Sigmoid colon (tissue), 6 donors: ENCODE measurements at regions not wholly inside any gene's neighbourhood (a gene's known extent, or its start where the extent isn't known, plus 50 kb on each side); places are given as distances from the start of the nearest gene placed in this dataset.
"Not testable (repeated sequence)": the region's sequence is repeated elsewhere in the genome, so short reads cannot be mapped to it uniquely, and the experiment has no call there.

ENCODE experiments used
- DNase-seq: peaks from one replicate; pipeline ENCODE4 v3.0.0-alpha.2; 2019
- H3K27ac ChIP-seq, 4 donors: fragments of 200-600 bp; sonication (generic); one replicate each; pipeline ENCODE4 v1.5.1; 2016 to 2019; ENCODE audit warnings: mild to moderate bottlenecking in 1 of 4
- H3K27me3 ChIP-seq, 3 donors: fragments of 200-600 bp; sonication (generic); one replicate each; pipeline ENCODE4 v1.5.1; 2019; ENCODE audit warnings: mild to moderate bottlenecking in 1 of 3
- H3K36me3 ChIP-seq, 4 donors: fragments of 200-600 bp; sonication (generic); one replicate each; pipeline ENCODE4 v1.5.1; 2016 to 2019
- H3K4me1 ChIP-seq, 4 donors: fragments of 200-600 bp; sonication (generic); one replicate each; pipeline ENCODE4 v1.5.1; 2017 to 2019
- H3K4me3 ChIP-seq, 4 donors: fragments of 200-600 bp; sonication (generic); one replicate each; pipeline ENCODE4 v1.5.1; 2017 to 2019; ENCODE audit warnings: mild to moderate bottlenecking in 2 of 4, moderate library complexity in 1 of 4
- H3K9me3 ChIP-seq, 4 donors: fragments of 200-600 bp in 3 of 4; sonication (generic) in 3 of 4; one replicate each; pipeline versions ENCODE4 v1.5.1 to v1.6.1; 2013 to 2019
- EP300 ChIP-seq, 4 donors: sonication (generic); formaldehyde crosslinking; IDR thresholded peaks; one replicate each; pipeline ENCODE4 v1.6.1; 2017; ENCODE audit warnings: antibody characterized with exemption in 4 of 4
- POLR2A ChIP-seq, 2 donors: fragments of 450-650 bp; IDR thresholded peaks; one replicate each; pipeline ENCODE4 v1.6.1; 2016; ENCODE audit warnings: antibody characterized with exemption in 2 of 2, mild to moderate bottlenecking in 2 of 2, moderate library complexity in 2 of 2
- POLR2AphosphoS5 ChIP-seq, 4 donors: sonication (generic); formaldehyde crosslinking; IDR thresholded peaks; one replicate each; pipeline ENCODE4 v1.6.1; 2017; ENCODE audit warnings: antibody characterized with exemption in 4 of 4
- WGBS, 2 donors: extraction: QIAGEN DNeasy Blood & Tissue Kit; methylation state at CpG; one replicate each; pipeline ENCODE4 v1.1.7; 2013; 5-methylcytosine and 5-hydroxymethylcytosine counted together
- intact Hi-C: fragments of 100-400 bp; cut with DNase I; formaldehyde crosslinking; loops from one replicate; pipeline ENCODE4 v1.15.1; 2023
- TF ChIP-seq, protein P1 (sequence below), 4 experiments: fragments of 450-650 bp in 3 of 4; fragments of 200-600 bp in 1 of 4; IDR thresholded peaks; one replicate each; pipeline ENCODE4 v1.5.1; 2016 to 2019; ENCODE audit warnings: antibody characterized with exemption in 4 of 4, mild to moderate bottlenecking in 3 of 4, moderate library complexity in 2 of 4
- donor health status: healthy with polysubstance abuse.
- donor health status: healthy.

DNA sequence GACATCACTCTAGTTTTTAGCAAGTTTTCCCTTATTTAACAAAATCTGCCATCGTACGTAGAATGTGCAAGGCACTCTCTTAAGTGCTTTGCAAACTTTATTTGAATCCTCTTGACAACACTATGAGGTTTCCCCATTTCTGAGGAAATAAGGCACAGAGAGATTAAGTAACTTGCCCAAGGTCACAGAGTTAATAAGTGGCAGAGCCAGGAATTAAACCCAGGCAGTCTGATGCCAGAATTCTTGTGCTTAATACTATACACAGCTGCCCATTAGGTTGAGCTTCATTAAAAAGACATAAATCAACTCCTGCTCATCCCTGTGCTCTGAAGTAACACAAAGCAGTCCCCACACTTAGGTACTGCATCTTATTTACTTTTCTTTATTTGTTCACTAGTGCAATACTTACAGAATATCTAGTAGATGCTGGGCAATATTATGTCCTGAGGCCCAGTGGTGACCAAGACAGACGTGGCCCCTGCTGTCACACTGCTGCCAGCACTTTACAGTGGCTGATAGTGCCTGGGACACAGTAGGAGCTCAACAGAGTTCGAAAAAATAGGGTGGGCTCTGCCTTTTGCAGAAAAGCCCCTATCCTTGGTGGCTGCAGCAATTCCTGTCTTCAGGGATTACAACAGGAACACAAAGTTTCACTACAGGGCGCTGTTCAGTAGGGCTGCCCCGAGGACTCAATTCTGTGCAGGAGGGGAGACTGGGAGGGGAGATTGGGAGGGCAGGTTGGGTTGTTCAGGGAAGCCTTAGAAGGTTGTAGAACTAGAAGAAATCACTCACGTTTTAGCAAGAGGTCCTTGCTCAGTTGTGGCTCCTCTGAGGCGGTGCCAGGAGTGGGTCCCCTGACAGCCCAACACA lies 138.3 kb upstream of the TPM1 start:
- H3K27ac ChIP-seq: peak overlapping the region in 1 of 4 donors; percentile 53
- peaks cover 0 to 48% (median 40%) of the 10 kb centered on the region in 4 donors for H3K4me1 ChIP-seq
- intact Hi-C loops: loop anchor here (10.0 kb wide), 1 partner anchor 119 kb away; no protein-coding TSS in a partner anchor

DNA sequence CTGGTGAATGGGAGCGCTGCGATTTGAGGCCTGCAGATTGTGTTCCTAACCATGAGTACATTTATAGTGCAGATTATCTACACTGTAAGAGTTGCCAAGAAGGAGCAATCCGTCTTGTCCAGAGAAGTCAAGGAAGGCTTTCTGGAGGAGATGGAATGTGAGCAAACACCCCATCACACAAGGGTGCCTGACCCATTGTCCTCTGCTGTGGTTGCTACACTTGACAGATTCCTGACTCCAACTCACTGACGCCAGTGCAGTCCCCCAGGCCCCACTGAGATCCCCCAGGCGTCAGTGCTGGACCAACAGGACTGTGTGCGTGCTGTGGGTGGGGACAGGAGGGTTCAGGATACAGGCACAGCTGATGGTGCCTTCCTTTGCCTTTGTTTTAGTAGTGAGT lies 135.9 kb upstream of the TPM1 start:
- no peaks in the 10 kb centered on the region for H3K27me3 ChIP-seq
- intact Hi-C loops: loop anchor here (10.0 kb wide), 1 partner anchor 122 kb away; no protein-coding TSS in a partner anchor
- no peaks in the 10 kb centered on the region for H3K36me3 ChIP-seq
- TF ChIP-seq, protein P1, sequence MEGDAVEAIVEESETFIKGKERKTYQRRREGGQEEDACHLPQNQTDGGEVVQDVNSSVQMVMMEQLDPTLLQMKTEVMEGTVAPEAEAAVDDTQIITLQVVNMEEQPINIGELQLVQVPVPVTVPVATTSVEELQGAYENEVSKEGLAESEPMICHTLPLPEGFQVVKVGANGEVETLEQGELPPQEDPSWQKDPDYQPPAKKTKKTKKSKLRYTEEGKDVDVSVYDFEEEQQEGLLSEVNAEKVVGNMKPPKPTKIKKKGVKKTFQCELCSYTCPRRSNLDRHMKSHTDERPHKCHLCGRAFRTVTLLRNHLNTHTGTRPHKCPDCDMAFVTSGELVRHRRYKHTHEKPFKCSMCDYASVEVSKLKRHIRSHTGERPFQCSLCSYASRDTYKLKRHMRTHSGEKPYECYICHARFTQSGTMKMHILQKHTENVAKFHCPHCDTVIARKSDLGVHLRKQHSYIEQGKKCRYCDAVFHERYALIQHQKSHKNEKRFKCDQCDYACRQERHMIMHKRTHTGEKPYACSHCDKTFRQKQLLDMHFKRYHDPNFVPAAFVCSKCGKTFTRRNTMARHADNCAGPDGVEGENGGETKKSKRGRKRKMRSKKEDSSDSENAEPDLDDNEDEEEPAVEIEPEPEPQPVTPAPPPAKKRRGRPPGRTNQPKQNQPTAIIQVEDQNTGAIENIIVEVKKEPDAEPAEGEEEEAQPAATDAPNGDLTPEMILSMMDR (IDR thresholded peaks at IDR 0.05): no peak
- TF ChIP-seq POLR2AphosphoS5 (IDR thresholded peaks at IDR 0.05): peak in 1 of 4 donors; percentile 11
- no peaks in the 10 kb centered on the region for H3K9me3 ChIP-seq
- H3K4me1 ChIP-seq: peaks cover 0 to 25% (median 18%) of the 10 kb centered on the region in 4 donors
- H3K27ac ChIP-seq: peak overlapping the region; percentile 58 to 86 (median 72)
- 89 to 94% methylated on average over 6 of the region's 6 CpGs for whole genome bisulfite sequencing, 2 donors
- no peak for DNase-seq
- no peak overlapping the region for H3K4me3 ChIP-seq

More for the DNA sequence above, 138.3 kb upstream of the TPM1 start:
- TF ChIP-seq EP300 (IDR thresholded peaks at IDR 0.05) (no peak), POLR2A (IDR thresholded peaks at IDR 0.05) (no peak), POLR2AphosphoS5 (IDR thresholded peaks at IDR 0.05) (no peak)
- TF ChIP-seq, protein P1 (IDR thresholded peaks at IDR 0.05): no peak
- Histone ChIP-seq H3K36me3 (no peaks in the 10 kb centered on the region), H3K4me3 (no peak overlapping the region), H3K9me3 (no peaks in the 10 kb centered on the region), H3K27me3 (no peaks in the 10 kb centered on the region)
- DNase-seq: no peak
- 68 to 88% methylated on average over 8 of the region's 8 CpGs for WGBS, 2 donors

DNA sequence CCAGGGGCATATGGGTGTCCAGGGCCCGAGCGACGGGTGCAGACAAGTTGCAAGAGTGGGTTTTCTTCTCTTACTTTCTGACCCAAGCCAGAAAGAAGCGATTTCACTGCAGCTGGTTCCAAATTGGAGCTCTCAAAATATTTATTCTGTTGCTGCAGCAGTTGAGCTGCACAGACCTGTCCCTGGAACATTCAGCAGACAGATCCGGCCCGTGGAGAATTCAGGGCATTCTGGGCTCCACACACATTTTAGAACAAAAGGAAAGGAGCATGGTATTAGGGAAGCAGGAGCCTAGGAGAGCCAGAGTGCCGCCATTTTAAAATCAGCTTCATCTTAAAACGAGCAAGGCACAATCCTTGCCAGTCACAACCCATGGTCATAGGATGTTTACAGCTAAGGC lies 135.3 kb upstream of the TPM1 start:
- H3K4me3 ChIP-seq: no peak overlapping the region
- intact Hi-C loops: loop anchor here (10.0 kb wide), 1 partner anchor 122 kb away; no protein-coding TSS in a partner anchor
- H3K4me1 ChIP-seq: peaks cover 0 to 21% (median 15%) of the 10 kb centered on the region in 4 donors
- H3K27me3 ChIP-seq: no peaks in the 10 kb centered on the region
- H3K36me3 ChIP-seq: no peaks in the 10 kb centered on the region
- DNase-seq: no peak
- H3K27ac ChIP-seq: peak overlapping the region; percentile 58 to 86 (median 72)
- 88 to 90% methylated on average over 8 of the region's 8 CpGs for WGBS, 2 donors
- no peaks in the 10 kb centered on the region for H3K9me3 ChIP-seq
- TF ChIP-seq EP300 (IDR thresholded peaks at IDR 0.05): no peak
- no peak for TF ChIP-seq POLR2A (IDR thresholded peaks at IDR 0.05)
- no peak for TF ChIP-seq POLR2AphosphoS5 (IDR thresholded peaks at IDR 0.05)
- TF ChIP-seq, protein P1 (IDR thresholded peaks at IDR 0.05): no peak

DNA sequence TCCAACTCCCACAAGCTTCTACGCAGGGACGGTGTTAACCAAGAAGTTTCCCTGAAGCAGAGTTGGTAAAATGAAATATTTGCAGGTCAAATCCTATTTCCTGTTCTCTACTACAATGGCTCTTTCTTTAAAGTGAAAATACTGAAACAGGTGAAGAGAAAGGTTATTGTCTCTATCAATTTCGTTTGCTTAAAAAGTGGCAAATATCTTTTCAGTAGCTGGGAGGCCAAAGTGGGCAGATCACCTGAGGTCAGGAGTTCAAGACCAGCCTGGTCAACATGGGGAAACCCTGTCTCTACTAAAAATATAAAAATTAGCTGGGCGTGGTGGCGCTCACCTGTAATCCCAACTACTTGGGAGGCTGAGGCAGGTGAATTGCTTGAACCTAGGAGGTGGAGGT lies 134.2 kb upstream of the TPM1 start:
- H3K27me3 ChIP-seq, H3K9me3 ChIP-seq, H3K36me3 ChIP-seq, H3K4me3 ChIP-seq, DNase-seq: not testable (repeated sequence)
- 68 to 78% methylated on average over 5 of the region's 5 CpGs for WGBS, 2 donors
- H3K27ac ChIP-seq: peak overlapping the region in 2 of 4 donors; percentile 75 to 86
- intact Hi-C loops: loop anchor here (10.0 kb wide), 1 partner anchor 124 kb away; no protein-coding TSS in a partner anchor
- H3K4me1 ChIP-seq: peaks cover 0 to 31% (median 23%) of the 10 kb centered on the region in 4 donors

DNA sequence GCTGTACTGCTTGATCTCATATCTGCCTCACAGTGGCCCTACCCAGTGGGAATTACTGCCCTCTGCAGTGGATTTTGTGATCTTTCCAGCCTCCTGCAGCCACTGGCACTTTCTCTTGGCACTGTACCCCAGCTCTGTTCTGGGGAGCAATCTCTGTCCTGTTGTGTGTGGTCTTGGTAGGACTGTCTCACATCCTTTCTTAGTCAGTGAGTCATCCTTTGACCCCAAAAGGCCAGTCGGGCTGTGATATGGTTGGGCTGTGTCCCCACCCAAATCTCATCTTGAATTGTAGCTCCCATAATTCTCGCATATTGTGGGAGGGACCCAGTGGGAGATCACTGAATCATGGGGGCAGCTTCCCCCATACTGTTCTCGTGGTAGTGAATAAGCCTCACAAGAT lies 133.3 kb upstream of the TPM1 start:
- no peaks in the 10 kb centered on the region for H3K36me3 ChIP-seq
- H3K4me1 ChIP-seq: peaks cover 0 to 31% (median 23%) of the 10 kb centered on the region in 4 donors
- no peak overlapping the region for H3K4me3 ChIP-seq
- WGBS, 2 donors: 88% methylated on average over 3 of the region's 3 CpGs
- no peak overlapping the region for H3K27ac ChIP-seq
- no peak for DNase-seq
- TF ChIP-seq POLR2AphosphoS5 (IDR thresholded peaks at IDR 0.05) (no peak), POLR2A (IDR thresholded peaks at IDR 0.05) (no peak), EP300 (IDR thresholded peaks at IDR 0.05) (no peak)
- TF ChIP-seq, protein P1 (IDR thresholded peaks at IDR 0.05): no peak
- no peaks in the 10 kb centered on the region for H3K9me3 ChIP-seq
- no peaks in the 10 kb centered on the region for H3K27me3 ChIP-seq
- intact Hi-C loops: loop anchor here (10.0 kb wide), 1 partner anchor 124 kb away; no protein-coding TSS in a partner anchor
